NCI-H146 treated with DMSO at 0.1 percent for 48 hours (cell line): ENCODE measurements at regions not wholly inside any gene's neighbourhood (a gene's known extent, or its start where the extent isn't known, plus 50 kb on each side); places are given as distances from the start of the nearest gene placed in this dataset.
"Not testable (repeated sequence)": the region's sequence is repeated elsewhere in the genome, so short reads cannot be mapped to it uniquely, and the experiment has no call there.

ENCODE experiments used
- DNase-seq: peaks from one replicate; lab custom pipeline; 2025; ENCODE audit not compliant: unreplicated experiment; lab: John Stamatoyannopoulos, UW

DNA sequence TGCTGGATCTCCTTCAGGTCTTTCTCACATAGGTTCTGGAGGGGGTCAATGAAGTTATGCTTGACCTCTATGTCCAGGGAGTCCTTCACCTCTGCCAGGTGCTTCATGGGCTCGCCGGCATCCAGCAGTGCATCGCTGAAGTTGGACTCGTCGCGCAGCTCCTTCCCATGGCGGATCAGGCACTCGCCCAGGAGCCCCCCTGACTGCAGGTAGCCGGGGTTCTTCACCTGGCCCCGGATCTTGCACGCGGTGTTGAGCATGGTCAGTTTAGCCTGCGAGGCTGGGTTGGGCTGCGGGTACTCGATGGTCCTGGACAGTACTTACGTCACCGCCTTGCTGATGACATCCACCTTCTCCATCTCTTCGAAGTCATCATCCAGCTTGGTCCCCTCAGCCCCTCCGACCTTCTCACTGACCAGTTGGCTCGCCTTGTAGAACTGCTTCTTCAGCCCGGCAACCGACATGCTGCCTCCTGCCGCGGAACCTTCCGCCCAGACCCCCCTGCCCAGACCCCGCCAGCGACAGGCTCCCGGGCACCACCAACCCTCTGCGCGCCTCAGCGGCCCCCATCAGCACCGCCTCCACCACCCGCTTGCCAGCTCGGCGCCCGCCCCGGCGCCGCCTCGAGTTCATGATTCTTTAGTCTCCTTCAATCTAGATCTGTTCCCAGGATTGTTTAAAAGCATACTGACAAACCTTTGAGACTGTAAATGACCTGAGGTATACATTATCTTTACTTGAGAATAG is 99.8 kb downstream of the KPNA2 start:
- no peak for DNase-seq

DNA sequence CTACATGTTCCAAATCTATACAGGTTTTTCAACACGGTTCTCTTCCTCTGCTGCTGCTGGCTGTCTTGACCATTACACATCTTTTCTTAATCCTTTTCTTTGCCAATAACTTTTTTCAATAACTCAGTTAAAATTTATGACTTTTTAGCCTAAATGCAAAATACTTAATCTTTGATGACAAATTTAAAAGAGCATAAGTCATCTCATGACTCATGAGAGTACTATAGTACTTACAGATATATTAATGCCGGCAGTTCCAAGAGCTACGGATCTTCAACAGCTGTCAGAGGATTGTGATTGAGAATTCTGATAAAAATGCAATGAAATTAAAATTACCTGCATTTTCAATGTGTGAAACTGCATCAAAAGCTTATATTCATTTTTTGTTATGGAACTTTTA is 105.5 kb downstream of the KPNA2 start:
- DNase-seq: no peak

DNA sequence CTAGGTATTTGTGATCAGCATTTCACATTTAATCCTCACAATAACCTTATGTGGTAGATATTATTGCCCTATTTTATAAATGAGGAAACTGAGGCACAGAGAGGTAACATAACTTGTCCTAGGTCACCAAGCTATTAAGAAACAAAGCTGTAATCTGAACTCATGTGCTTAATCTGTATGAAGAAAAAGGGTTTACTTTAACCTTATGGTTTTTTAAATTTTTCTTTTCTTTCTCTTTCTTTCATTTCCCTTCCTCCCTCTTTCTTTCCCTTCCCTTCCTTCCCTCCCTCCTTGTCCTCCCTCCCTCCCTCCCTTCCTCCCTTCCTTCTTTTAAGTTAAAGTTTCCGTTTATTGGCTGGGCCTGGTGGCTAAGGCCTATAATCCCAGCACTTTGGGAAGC is 105.2 kb upstream of the AMZ2 start:
- no peak for DNase-seq

DNA sequence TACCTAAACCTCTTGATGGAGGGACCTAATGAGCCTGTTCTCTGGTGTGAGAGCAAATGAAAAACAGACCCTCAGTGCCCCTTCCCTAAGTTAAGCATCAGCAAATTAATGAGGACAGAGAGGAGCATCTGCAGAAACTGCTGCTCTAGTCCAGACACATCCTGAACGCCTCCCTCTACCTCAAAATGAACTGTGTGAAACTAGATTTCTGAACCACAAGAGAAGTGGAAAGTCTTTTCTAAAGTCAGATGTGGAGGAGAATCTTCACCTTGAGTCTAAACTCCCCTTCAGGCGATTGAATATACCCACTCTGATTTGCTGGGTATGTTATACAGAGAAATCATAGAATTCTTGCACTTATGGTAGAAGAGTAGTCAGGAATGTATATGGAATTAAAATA is 104.4 kb upstream of the AMZ2 start:
- DNase-seq: no peak

DNA sequence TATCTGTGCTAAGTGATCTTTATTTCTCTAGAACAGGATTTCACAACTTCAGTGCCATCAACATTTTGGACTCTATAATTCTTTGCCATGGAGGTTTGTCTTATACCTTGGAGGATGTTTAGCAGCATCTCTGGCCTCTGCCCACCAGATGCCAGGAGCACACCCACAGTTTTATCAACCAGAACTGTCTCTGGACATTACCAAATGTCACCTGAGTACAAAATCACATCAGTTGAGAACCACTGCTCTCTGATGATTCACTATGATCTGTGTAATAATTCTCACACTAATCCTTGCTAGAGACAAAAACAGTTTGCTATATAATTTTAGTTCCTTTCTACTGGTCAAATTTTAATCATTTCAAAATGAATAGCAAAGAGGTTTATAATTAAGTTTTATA is 102.8 kb upstream of the AMZ2 start:
- no peak for DNase-seq

DNA sequence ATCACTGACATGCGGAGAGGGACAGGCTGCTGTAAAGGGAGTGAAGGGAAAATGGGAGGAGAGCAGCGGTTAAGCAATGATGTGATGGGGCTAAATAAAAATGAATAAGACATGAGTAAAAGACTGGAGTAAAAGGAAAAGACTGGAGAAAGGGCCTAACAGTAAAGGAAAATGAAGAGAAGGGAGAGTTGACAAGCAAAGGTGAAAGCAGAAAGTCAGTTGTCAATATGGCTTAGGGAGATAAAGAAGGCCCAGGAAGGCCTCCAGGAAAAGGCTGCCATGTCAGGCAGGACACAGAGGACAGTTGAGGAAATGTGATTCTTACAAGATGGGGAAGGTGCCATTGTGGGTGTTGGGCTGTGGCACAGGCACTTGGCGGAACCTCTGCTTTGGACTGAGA is 98.9 kb upstream of the AMZ2 start:
- DNase-seq: no peak

DNA sequence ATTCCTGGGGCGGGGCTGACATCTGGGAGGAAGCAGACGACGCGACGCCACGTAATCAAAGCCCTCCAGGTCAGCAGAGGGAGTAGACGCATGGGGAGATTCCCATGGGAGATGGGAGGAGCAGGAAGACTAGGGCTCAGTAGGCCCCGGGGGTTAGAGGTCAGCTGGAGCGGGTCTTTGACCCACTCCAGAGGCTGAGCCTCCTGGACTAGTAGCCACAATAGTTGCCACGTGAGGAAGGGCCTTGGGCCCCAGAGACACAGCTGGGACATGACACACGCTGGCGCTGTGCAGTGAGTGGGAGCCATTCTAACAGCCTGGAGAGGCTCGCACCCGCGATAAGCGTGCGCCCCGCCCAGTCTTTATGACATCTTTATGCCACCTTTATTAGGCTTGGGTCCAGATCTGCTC is 95.7 kb upstream of the AMZ2 start:
- no peak for DNase-seq

DNA sequence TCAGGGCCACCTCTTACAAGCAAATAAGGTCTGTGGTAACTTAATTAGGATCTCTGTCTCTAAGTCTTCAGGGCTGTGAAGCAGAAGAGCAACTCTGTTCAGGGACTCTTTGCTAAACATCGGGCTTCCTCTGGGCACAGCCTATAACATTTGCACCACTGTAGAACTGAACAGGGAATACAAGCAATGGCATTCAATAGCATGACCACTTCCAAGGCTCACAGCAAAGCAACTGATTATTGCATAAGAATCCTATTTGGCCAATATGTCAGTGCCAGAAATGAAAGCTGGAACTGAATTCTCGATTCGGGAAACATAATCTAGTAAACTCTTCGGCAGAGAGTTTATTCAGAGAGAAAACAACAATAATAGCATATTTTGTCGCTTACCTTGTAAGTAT is 92.2 kb upstream of the AMZ2 start:
- no peak for DNase-seq

DNA sequence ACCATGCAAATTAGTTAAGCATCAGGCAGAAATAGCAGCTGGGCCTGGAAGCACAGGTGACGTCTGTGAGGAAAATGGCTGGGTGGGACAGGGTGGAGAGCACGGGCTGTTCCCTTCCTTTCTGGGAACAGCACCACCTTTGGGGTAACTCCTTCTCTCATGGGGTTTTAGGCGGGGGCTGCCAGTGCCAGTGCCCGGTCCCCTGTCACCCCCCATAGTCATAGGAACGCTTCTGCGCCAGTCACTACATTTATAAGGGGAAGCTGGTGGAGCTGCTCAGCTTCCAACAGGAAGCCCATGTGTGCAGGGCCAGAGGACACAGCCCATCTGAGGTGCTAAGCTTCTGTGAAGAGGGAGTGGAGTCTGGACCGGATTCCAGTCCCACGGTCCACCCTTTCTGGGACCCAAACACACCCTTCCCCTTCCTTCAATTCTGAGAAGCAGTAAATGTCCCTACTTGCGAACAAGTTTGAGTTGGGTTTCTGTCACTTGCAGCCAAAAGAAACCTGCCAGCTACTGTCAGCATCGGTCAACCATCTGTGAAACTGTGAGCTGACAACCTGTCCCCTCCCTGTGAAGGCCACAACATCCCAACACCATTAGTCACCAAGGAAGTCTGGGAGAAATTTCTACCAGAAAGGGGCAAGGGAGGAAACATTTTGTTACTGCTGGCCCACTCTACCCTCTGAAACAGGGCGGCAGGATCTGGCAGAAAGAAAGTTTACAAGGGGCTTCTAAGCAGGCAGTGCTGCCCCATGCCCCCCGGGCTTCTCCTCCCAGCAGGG is 86.0 kb upstream of the AMZ2 start:
- no peak for DNase-seq

DNA sequence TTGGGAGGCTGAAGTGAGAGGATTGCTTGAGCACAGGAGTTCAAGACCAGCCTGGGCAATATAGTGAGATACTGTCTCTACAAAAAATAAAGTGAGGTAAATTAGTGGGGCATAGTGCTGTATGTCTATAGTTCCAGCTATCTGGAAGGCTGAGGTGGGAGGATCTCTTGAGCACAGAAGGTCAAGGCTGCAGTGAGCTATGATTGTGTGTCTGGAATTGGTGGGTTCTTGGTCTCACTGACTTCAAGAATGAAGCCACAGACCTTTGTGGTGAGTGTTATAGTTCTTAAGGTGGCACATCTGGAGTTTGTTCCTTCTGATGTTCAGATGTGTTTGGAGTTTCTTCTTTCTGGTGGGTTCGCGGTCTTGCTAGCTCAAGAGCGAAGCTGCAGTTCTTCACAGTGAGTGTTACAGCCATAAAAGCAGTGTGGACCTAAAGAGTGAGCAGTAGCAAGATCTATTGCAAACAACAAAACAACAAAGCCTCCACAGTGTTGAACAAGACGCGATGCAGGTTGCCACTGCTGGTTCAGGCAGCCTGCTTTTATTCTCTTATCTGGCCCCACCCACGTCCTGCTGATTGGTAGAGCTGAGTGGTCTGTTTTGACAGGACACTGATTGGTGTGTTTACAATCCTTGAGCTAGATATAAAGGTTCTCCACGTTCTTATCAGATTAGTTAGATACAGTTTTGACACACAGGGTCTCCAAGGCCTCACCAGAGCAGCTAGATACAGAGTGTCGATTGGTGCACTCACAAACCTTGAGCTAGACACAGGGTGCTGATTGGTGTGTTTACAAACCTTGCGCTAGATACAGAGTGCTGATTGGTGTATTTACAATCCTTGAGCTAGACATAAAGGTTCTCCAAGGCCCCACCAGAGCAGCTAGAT is 79.3 kb upstream of the AMZ2 start:
- not testable (repeated sequence) for DNase-seq

DNA sequence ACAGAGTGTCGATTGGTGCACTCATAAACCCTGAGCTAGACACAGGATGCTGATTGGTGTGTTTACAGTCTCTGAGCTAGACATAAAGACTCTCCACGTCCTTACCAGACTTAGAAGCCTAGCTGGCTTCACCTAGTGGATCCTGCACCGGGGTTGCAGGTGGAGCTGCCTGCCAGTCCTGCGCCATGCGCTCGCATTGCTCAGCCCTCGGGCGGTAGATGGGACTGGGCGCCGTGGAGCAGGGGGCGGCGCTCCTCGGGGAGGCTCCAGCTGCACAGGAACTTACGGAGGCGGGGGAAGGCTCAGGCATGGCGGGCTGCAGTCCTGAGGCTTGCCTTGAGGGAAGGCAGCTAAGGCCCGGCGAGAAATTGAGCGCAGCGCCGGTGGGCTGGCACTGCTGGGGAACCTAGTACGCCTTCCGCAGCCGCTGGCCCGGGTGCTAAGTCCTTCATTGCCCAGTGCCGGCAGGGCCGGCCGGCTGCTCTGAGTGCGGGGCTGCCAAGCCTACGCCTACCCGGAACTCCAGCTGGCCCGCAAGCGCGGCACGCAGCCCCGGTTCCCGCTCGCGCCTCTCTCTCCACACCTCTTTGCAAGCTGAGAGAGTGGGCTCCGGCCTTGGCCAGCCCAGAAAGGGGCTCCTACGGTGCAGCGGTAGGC is 78.5 kb upstream of the AMZ2 start:
- DNase-seq: not testable (repeated sequence)

DNA sequence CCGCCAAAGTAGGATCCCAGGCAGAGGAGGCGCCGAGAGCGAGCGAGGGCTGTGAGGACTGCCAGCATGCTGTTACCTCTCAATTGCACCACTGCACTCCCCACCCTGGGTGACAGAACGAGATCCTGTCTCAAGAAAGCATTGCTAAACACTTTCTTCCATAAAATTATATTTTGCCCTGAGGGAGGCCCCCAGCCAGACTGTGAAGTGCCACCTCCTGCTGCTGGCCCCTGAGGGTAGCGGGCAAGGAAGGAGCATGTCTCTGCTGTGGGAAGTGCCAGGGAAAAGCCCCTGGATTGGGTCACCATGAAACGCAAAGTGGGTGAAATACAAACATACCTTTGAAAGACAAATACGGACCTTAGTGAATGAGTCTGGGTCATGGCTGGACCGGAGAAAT is 78.0 kb upstream of the AMZ2 start:
- DNase-seq: no peak

DNA sequence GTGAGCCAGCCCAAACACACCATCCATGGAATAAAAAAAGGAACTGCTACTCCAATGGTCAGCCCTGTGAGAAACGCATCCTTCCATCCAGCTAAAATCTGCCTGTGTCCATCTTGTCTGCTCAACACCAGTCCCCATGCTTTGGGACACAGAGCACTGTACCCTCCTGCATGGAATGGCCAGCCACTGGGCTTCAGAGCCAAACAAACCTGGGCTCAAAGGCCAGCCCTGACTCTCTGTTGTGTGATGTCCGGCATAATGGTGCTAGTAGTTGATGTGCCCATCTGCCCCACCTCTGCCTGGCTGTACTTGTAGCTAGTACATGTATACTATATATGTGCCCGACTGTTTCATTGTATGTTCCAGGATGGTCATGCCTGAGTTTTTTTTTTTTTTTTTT is 77.6 kb upstream of the AMZ2 start:
- no peak for DNase-seq

DNA sequence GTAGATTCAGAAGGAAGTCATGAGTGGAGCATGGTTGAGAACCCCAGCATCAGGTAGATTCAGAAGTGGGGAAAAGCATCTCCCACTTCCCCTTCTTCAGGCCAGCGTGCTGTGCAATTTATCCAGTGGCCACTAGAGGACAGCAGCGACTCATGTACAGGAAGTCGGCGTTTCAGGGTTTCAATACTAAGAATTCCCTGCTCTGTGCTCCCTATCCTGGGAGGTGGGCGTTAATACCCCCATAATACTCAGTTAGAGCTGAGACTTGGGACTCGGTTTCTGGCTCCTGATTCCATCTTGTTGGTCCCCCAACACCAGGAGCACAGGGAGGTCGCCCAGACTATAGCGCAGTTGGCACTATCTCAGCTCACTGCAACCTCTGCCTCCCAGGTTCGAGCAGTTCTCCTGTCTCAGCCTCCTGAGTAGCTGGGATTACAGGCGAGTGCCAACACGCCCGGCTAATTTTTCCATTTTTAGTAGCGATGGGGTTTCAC is 75.3 kb upstream of the AMZ2 start:
- DNase-seq: peak; percentile 43

DNA sequence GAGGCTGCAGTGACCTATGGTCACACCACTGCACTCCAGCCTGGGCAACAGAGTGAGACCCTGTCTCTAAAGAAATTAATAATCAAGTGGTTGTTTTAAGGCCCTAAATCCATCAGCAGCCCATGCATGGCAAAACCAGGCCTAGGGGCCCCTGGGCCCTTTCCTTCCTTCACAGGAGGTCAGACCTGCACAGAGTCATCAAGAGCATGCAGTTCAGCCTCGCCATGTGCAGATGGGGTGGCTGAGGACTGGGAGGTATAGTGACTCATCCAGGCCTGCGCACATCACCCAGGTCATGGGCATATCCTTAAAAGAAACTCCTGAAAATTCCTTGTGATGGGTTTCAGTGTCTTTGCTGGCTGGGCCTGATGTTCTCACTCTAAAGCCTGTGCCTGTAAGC is 72.4 kb upstream of the AMZ2 start:
- no peak for DNase-seq

DNA sequence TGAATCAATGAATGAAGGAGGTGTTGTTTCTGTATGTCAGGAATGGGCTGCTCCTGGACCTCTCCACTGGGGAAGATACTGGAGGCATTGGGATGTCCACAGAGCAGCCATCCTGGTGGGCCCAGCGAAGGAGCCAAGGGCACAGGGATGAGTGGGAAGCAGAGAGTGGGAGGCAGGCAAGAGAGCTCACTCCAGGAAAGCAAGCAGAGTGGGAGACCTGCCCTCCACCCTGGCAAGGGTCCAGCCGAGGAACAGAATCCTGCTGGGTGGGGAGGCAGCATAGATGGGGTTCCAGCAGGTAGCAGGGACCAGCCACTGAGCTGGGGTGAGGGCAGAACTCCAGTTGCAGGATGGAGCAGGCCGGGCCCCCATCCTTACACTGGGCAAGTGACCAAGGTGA is 71.9 kb upstream of the AMZ2 start:
- no peak for DNase-seq

DNA sequence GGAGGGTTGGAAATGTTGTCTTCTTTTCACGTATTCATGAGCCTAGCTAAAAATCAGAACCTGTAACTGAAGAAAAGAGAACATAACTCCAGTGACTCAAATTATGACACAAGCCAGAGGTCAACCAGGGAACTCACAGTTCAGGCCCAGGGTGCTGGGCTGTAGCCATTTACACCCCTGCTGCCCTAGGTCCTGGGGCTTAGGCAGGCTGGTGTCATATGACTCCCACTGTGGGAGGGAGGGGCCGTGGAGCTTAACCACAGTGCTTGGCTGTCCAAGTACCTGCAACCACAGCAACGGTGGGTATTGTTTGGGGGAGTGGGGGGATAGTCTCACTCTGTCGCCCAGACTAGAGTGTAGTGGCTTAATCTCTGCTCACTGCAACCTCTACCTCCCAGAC is 71.1 kb upstream of the AMZ2 start:
- no peak for DNase-seq

DNA sequence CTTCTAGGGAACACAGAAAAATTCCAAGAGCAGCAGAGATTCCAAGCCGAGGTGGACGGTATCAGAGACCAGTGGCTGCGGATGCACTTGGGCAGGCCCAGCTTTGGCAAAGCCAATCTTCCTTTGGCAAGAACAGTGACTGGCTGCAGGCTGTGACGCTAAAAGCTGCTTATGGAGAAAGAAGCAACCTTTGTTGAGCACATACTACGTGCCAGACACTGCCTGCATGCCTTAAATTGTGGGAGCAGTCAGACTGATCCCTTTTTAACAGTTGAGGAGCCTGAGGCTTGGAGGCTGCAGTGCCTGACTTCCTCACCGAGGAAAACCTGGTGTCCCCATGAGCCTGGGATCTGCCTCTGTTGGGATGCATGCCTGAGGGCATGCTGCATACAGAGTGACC is 69.0 kb upstream of the AMZ2 start:
- no peak for DNase-seq

DNA sequence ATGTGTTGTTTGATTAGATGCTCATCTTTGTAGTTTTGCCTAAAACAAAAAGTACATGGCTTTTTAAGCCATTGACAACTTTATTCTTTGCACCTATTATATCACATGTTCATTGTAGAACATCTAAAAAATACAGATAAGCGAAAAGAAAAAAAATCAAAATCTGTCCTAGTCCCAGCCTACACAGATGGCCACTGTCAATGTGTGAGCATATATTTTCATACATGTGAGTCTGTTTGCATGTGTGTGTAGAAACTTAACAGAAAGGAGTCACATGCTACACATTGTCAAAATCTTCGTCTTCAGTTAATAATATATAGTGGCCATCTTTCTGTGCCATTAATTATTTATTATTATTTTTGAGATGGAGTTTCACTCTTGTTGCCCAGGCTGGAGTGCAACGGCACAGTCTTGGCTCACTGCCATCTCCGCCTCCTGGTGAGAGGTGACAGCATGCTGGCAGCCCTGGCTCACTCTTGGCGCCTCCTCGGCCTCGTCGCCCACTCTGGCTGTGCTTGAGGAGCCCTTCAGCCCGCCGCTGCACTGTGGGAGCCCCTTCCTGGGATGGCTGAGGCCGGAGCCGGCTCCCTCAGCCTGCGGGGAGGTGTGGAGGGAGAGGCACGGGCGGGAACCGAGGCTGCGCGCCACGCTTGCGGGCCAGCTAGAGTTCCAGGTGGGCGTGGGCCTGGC is 68.5 kb upstream of the AMZ2 start:
- no peak for DNase-seq

DNA sequence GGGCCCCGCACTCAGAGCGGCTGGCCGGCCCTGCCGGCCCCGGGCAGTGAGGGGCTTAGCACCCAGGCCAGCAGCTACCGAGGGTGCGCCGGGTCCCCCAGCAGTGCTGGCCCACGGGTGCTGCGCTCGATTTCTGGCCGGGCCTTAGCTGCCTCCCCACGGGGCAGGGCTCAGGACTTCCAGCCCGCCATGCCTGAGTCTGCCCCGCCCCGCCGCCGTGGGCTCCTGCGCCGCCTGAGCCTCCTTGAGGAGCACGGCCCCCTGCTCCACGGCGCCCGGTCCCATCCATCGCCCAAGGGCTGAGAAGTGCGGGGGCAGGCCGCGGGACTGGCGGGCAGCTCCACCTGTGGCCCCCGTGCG is 67.9 kb upstream of the AMZ2 start:
- no peak for DNase-seq

DNA sequence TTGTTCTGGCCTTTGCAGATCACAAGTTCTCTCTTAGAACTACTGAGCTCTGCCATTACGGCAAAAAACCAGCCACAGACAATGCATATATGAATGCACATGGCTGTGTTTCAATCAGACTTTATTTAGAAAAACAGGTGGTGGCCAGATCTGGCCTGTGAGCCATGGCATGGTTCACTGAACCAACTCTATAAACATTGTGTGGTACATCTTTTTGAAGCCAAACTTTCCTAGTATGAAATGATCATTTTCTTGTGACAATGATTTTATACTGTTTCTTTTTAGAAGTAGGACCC is 65.9 kb upstream of the AMZ2 start:
- DNase-seq: no peak
